ENCODE measurements at regions not wholly inside any gene's neighbourhood (a gene's known extent, or its start where the extent isn't known, plus 50 kb on each side); places are given as distances from the start of the nearest gene placed in this dataset.

GRCh38 chr16:9666834-9667480 is 515.3 kb downstream of the GRIN2A start:
- no peak for TF ChIP-seq POLR2A (IDR thresholded peaks at IDR 0.05)
- no peak for TF ChIP-seq CTCF (IDR thresholded peaks at IDR 0.05)

All from body of pancreas (tissue), 4 donors.